ENCODE measurements at regions not wholly inside any gene's neighbourhood (a gene's known extent, or its start where the extent isn't known, plus 50 kb on each side); places are given as distances from the start of the nearest gene placed in this dataset.

GRCh38 chr18:40874233-40874632 is 1080.8 kb upstream of the PIK3C3 start:
- Mint-ChIP-seq H3K36me3 (ENCODE audit: low read depth) (no peaks in the 10 kb centered on the region), H3K27me3 (ENCODE audit: insufficient read depth, low read depth, poor library complexity) (no peaks in the 10 kb centered on the region), H3K9me3 (no peaks in the 10 kb centered on the region), H3K4me1 (peaks cover 28% of the 10 kb centered on the region; the same call in 2 of the 3 replicates), H3K4me3 (no peak overlapping the region), H3K27ac (no peak overlapping the region)
- Histone ChIP-seq H3K4me2 (no peak overlapping the region), H3K36me3 (ENCODE audit: insufficient read depth) (no peaks in the 10 kb centered on the region), H3K79me2 (replicated peaks; ENCODE audit: insufficient read depth) (no peaks in the 10 kb centered on the region), H3K27me3 (ENCODE audit: insufficient read depth) (no peaks in the 10 kb centered on the region), H3K4me1 (ENCODE audit: insufficient read depth) (peaks cover 22% of the 10 kb centered on the region), H3K4me3 (no peak overlapping the region), H2AFZ (no peak overlapping the region), H3K9me2 (ENCODE audit: insufficient read depth) (peaks cover 6% of the 10 kb centered on the region; the same call in 1 of the 2 replicates), H3K27ac (ENCODE audit: low read depth) (no peak overlapping the region), H4K20me1 (replicated peaks; ENCODE audit: insufficient read depth) (no peaks in the 10 kb centered on the region), H3F3A (replicated peaks; ENCODE audit: low read depth) (no peaks in the 10 kb centered on the region)
- TF ChIP-seq STAT1 (IDR thresholded peaks at IDR 0.05; ENCODE audit: unreplicated experiment) (no peak), POLR2AphosphoS5 (IDR thresholded peaks at IDR 0.05; ENCODE audit: low read depth) (no peak), NANOG (IDR thresholded peaks at IDR 0.05; ENCODE audit: borderline replicate concordance) (no peak), JUNB (IDR thresholded peaks at IDR 0.05; ENCODE audit: unreplicated experiment) (no peak)
- no peak for ATAC-seq
- DNase-seq (ENCODE audit: low spot score), result no peak

- peaks cover 8% of the 10 kb centered on the region for H3K36me3 Mint-ChIP-seq (ENCODE audit: low read depth)
- peaks cover 7% of the 10 kb centered on the region for H3K9me3 Mint-ChIP-seq
- Histone ChIP-seq H3K36me3 (ENCODE audit: insufficient read depth) (no peaks in the 10 kb centered on the region), H3K79me2 (replicated peaks; ENCODE audit: insufficient read depth) (no peaks in the 10 kb centered on the region), H4K20me1 (replicated peaks; ENCODE audit: insufficient read depth) (no peaks in the 10 kb centered on the region), H3K27me3 (ENCODE audit: insufficient read depth) (no peaks in the 10 kb centered on the region), H3K4me3 (no peak overlapping the region), H3K27ac (ENCODE audit: low read depth) (no peak overlapping the region), H2AFZ (peak overlapping the region; percentile 60; the same call in 1 of the 2 replicates), H3K4me2 (no peak overlapping the region), H3K9me2 (ENCODE audit: insufficient read depth) (no peaks in the 10 kb centered on the region; the same call in 1 of the 2 replicates), H3F3A (replicated peaks; ENCODE audit: low read depth) (no peaks in the 10 kb centered on the region), H3K4me1 (ENCODE audit: insufficient read depth) (no peaks in the 10 kb centered on the region; the same call in 1 of the 2 replicates)
- no peaks in the 10 kb centered on the region for H3K27me3 Mint-ChIP-seq (ENCODE audit: insufficient read depth, low read depth, poor library complexity)
- no peak overlapping the region for H3K27ac Mint-ChIP-seq
- no peak overlapping the region for H3K4me3 Mint-ChIP-seq
- no peak for DNase-seq (ENCODE audit: low spot score)
- H3K4me1 Mint-ChIP-seq, result no peaks in the 10 kb centered on the region
- ATAC-seq, result no peak
- TF ChIP-seq CREB1 (CRISPR knock-in tag; IDR thresholded peaks at IDR 0.05; ENCODE audit: low read depth), result no peak
- no peak for TF ChIP-seq ZNF462 (CRISPR knock-in tag; IDR thresholded peaks at IDR 0.05)
- no peak for TF ChIP-seq EZH2 (IDR thresholded peaks at IDR 0.05; ENCODE audit: low read depth, unreplicated experiment)
- no peak for TF ChIP-seq POLR2AphosphoS5 (IDR thresholded peaks at IDR 0.05; ENCODE audit: low read depth)
- no peak for TF ChIP-seq STAT1 (IDR thresholded peaks at IDR 0.05; ENCODE audit: unreplicated experiment)
- no peak for TF ChIP-seq ETS1 (IDR thresholded peaks at IDR 0.05)
- TF ChIP-seq CTCF (conservative IDR thresholded peaks at IDR 0.05; ENCODE audit: low read depth in 2 of 2), result no peak
- TF ChIP-seq ZNF114 (CRISPR knock-in tag; IDR thresholded peaks at IDR 0.05), result no peak
- no peak for TF ChIP-seq EZH2phosphoT487 (IDR thresholded peaks at IDR 0.05; ENCODE audit: unreplicated experiment)
Observed at GRCh38 chr18:40868110-40868858, 1086.8 kb upstream of the PIK3C3 start.

Data from GM23338 (cell line).